Activated CD8-positive, alpha-beta memory T cell treated with anti-CD3 and anti-CD28 coated beads, Interleukin-2, amount 50 U/mL, for 48 hours (primary cell): ENCODE measurements at regions not wholly inside any gene's neighbourhood (a gene's known extent, or its start where the extent isn't known, plus 50 kb on each side); places are given as distances from the start of the nearest gene placed in this dataset.
"Not testable (repeated sequence)": the region's sequence is repeated elsewhere in the genome, so short reads cannot be mapped to it uniquely, and the experiment has no call there.

ENCODE experiments used
- DNase-seq: peaks from one replicate; pipeline ENCODE4 v3.0.0-alpha.2; 2020

GRCh38 chr15:20284891-20285535 is 256.6 kb downstream of the GOLGA6L6 start:
- DNase-seq: not testable (repeated sequence)

- DNase-seq: not testable (repeated sequence)
Measured at GRCh38 chr15:20283651-20284050, 257.9 kb downstream of the GOLGA6L6 start.

GRCh38 chr15:20282491-20282943 is 259.1 kb downstream of the GOLGA6L6 start:
- DNase-seq: not testable (repeated sequence)

- not testable (repeated sequence) for DNase-seq
Measured at GRCh38 chr15:20281567-20282275, 259.9 kb downstream of the GOLGA6L6 start.

- no peak for DNase-seq
Measured at GRCh38 chr15:20280933-20281463, 260.6 kb downstream of the GOLGA6L6 start.

GRCh38 chr15:20280141-20280932 is 261.3 kb downstream of the GOLGA6L6 start:
- DNase-seq: not testable (repeated sequence)

GRCh38 chr15:20279056-20279455 is 262.5 kb downstream of the GOLGA6L6 start:
- DNase-seq: not testable (repeated sequence)

- not testable (repeated sequence) for DNase-seq
Measured at GRCh38 chr15:20278376-20278775, 263.2 kb downstream of the GOLGA6L6 start.

GRCh38 chr15:20277451-20277850 is 264.1 kb downstream of the GOLGA6L6 start:
- DNase-seq: not testable (repeated sequence)

- not testable (repeated sequence) for DNase-seq
Measured at GRCh38 chr15:20276312-20277114, 265.1 kb downstream of the GOLGA6L6 start.

- not testable (repeated sequence) for DNase-seq
Measured at GRCh38 chr15:20275373-20275967, 266.1 kb downstream of the GOLGA6L6 start.

GRCh38 chr15:20272422-20273184 is 269.0 kb downstream of the GOLGA6L6 start:
- DNase-seq: no peak

GRCh38 chr15:20271647-20272046 is 270.0 kb downstream of the GOLGA6L6 start:
- DNase-seq: no peak

GRCh38 chr15:20269956-20270355 is 271.6 kb downstream of the GOLGA6L6 start:
- DNase-seq: not testable (repeated sequence)

GRCh38 chr15:20267996-20268395 is 273.6 kb downstream of the GOLGA6L6 start:
- not testable (repeated sequence) for DNase-seq

- DNase-seq: not testable (repeated sequence)
Measured at GRCh38 chr15:20267051-20267730, 274.4 kb downstream of the GOLGA6L6 start.

GRCh38 chr15:20265710-20266109 is 275.9 kb downstream of the GOLGA6L6 start:
- DNase-seq: not testable (repeated sequence)

- DNase-seq: not testable (repeated sequence)
Measured at GRCh38 chr15:20261321-20262280, 280.0 kb downstream of the GOLGA6L6 start.

GRCh38 chr15:20260650-20261049 is 280.9 kb downstream of the GOLGA6L6 start:
- DNase-seq: not testable (repeated sequence)
